ENCODE measurements at regions not wholly inside any gene's neighbourhood (a gene's known extent, or its start where the extent isn't known, plus 50 kb on each side); places are given as distances from the start of the nearest gene placed in this dataset.

GRCh38 chr7:45236666-45237065 lies 79.1 kb downstream of the RAMP3 start:
- ChIA-PET POLR2A (no interaction called here), CTCF (ENCODE audit: low intra/inter-chr PET ratio, low total read pairs) (no interaction called here)
- Histone ChIP-seq H3K9me3 (ENCODE audit: low read length) (no peaks in the 10 kb centered on the region), H3K79me2 (ENCODE audit: insufficient read depth, low read length) (no peaks in the 10 kb centered on the region), H2AFZ (ENCODE audit: low read length) (no peak overlapping the region), H4K20me1 (ENCODE audit: insufficient read depth, low read length) (no peaks in the 10 kb centered on the region), H3K36me3 (replicated peaks in 1 of 2; ENCODE audit: control insufficient read depth in 1 of 2, insufficient read depth in 2 of 2, low read length in 2 of 2) (no peaks in the 10 kb centered on the region), H3K4me2 (ENCODE audit: low read depth, low read length) (no peak overlapping the region), H3K4me1 (ENCODE audit: insufficient read depth, low read length) (no peaks in the 10 kb centered on the region), H3K27me3 (ENCODE audit: control insufficient read depth in 1 of 2, insufficient read depth in 2 of 2, low read length in 2 of 2) (peaks cover 0 to 38% of the 10 kb centered on the region in 2 experiments; a peak in 3 of 5 replicates), H3K4me3 (replicated peaks in 1 of 3; ENCODE audit: insufficient read depth in 1 of 3, low read depth in 2 of 3, low read length in 3 of 3) (no peak overlapping the region), H3K9ac (ENCODE audit: insufficient read depth, low read depth, low read length) (no peak overlapping the region), H3K27ac (ENCODE audit: extremely low read length, insufficient read depth, low read length) (no peak overlapping the region)
- WGBS (ENCODE audit: low lambda C conversion rate), result 0% methylated on average over 1 of the region's 1 CpG
- no TSS peak for BruUV-seq (replicated peaks)
- intact Hi-C loops (cut with micrococcal nuclease; ENCODE audit: unreplicated experiment), result no loop called here
- DNase-seq (ENCODE audit: low spot score) (no peak), FAIRE-seq (no peak), ATAC-seq (no peak)
- in situ Hi-C loops (cut with HindIII; ENCODE audit: extremely low pct_ligation_motif_present, low pct_unique_long_range_greater_than_20kb), result no loop called here
- TF ChIP-seq KLF16 (CRISPR knock-in tag; IDR thresholded peaks at IDR 0.05) (no peak), ATRX (CRISPR knock-in tag; IDR thresholded peaks at IDR 0.05; ENCODE audit: borderline replicate concordance) (no peak), ZNF609 (CRISPR knock-in tag; IDR thresholded peaks at IDR 0.05; ENCODE audit: borderline replicate concordance) (no peak), NFE2 (CRISPR knock-in tag; IDR thresholded peaks at IDR 0.05) (no peak), ZNF160 (CRISPR knock-in tag; IDR thresholded peaks at IDR 0.05) (no peak), ZNF234 (CRISPR knock-in tag; conservative IDR thresholded peaks at IDR 0.05) (no peak), MTA1 (CRISPR knock-in tag; IDR thresholded peaks at IDR 0.05; ENCODE audit: borderline replicate concordance) (no peak), U2AF2 (IDR thresholded peaks at IDR 0.05; ENCODE audit: low read depth, low read length) (no peak), ZNF547 (CRISPR knock-in tag; IDR thresholded peaks at IDR 0.05) (no peak), SUZ12 (IDR thresholded peaks at IDR 0.05; ENCODE audit: low read depth, low read length) (no peak), PREB (CRISPR knock-in tag; IDR thresholded peaks at IDR 0.05) (no peak)
